Right lobe of liver (tissue), 4 donors: ENCODE measurements at regions not wholly inside any gene's neighbourhood (a gene's known extent, or its start where the extent isn't known, plus 50 kb on each side); places are given as distances from the start of the nearest gene placed in this dataset.

Source experiments
- POLR2A ChIP-seq: fragments of 450-650 bp; IDR thresholded peaks from one replicate; pipeline ENCODE4 v1.6.1; 2017; ENCODE audit warnings: antibody characterized with exemption, mild to moderate bottlenecking
- TF ChIP-seq, protein P1 (sequence below), 4 donors: fragments of 200-600 bp in 3 of 4; fragments of 450-650 bp in 1 of 4; IDR thresholded peaks; one replicate each; pipeline versions ENCODE4 v1.5.1 to v1.8.0; 2016 to 2022; ENCODE audit warnings: antibody characterized with exemption in 4 of 4, mild to moderate bottlenecking in 2 of 4
- donor health status: DM: no; HTN: no; CAD: no.
- donor health status: DM: no; HTN: no; CAD: no.
- donor health status: DM: no; HTN: yes; CAD: no.

DNA sequence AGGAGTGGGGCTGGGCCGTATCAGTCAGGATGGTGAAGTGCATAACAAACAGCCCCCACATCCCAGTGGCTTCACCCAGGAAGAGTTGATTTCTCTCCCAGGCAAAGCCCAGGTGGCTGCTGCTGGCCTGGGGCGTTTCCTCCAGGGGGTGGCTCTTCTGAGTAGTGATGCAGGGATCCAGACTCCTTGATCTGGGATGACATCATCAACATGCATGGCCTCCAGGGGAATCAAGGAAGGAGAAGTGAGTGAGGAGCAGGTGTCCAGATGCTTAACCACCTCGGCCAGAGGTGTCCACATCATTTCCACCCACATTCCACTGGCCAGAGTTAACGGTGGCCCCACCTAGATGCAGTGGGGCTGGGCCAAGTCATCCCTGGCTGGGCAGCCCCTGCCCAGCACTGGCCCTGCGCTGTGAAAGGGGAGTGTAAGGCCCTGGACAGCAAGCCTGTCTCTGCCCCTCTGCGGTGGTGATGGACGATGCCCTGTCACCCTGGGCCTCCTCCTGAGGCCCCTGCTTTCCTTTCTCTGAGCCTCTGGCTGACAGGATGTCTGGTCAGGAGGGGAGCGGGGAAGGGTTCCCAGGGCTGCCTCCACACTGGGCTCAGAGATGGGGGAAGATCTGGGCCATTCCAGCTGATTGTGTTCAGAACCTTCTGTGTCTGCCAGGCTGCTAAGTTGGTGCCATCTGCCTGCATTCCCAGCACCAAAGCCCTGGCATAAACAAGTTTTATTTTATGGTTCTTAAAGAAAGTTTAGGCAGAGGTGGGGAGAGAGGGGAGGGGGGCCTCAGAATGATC, 598.2 kb downstream of the MATN1 start:
- no peak for TF ChIP-seq POLR2A
- TF ChIP-seq, protein P1, sequence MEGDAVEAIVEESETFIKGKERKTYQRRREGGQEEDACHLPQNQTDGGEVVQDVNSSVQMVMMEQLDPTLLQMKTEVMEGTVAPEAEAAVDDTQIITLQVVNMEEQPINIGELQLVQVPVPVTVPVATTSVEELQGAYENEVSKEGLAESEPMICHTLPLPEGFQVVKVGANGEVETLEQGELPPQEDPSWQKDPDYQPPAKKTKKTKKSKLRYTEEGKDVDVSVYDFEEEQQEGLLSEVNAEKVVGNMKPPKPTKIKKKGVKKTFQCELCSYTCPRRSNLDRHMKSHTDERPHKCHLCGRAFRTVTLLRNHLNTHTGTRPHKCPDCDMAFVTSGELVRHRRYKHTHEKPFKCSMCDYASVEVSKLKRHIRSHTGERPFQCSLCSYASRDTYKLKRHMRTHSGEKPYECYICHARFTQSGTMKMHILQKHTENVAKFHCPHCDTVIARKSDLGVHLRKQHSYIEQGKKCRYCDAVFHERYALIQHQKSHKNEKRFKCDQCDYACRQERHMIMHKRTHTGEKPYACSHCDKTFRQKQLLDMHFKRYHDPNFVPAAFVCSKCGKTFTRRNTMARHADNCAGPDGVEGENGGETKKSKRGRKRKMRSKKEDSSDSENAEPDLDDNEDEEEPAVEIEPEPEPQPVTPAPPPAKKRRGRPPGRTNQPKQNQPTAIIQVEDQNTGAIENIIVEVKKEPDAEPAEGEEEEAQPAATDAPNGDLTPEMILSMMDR (IDR thresholded peaks at IDR 0.05): no peak
